HG02970 (cell line): ENCODE measurements at regions not wholly inside any gene's neighbourhood (a gene's known extent, or its start where the extent isn't known, plus 50 kb on each side); places are given as distances from the start of the nearest gene placed in this dataset.

Experiments
- ATAC-seq: cut with Tn5 transposase; IDR thresholded peaks from one replicate; pipeline ENCODE4 v1.9.1; 2021; ENCODE audit warnings: mild to moderate bottlenecking, moderate library complexity, moderate number of reproducible peaks; ENCODE audit not compliant: unreplicated experiment, low FRiP score

DNA sequence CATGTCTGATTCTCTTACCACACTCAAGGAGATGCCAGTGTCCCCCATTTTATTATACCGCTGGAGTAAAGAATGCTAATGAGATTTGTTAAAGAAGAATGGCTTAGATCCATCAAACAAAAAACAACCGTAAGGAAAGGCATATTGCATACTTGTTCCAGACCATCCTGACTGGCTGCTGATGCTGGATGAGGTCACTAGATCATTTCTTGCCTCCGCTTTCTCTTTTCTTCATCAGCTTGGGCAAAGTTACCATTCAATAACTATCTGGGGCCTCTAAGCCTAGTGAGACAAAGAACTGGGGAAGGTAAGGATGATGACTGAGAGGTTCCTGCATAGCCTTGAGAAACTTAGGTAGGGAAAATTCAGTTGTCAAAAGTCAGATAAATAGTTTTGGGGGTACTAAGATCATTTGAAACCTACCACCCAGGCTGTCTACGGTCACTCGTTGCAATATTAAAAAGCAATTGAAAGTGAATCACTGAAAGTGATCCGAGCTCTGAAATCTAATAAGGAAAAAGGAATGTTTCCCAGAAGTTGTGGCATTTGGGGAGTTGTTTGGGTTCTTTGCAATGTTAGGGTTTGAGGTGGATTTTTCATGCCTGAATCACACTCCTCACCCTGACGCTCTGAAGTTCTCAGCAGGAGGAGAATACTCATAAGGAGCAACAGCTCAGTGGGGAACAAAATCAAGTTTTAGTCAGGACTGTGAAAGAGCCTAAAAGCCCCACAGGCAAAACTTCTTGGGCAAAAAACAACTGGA is 176.8 kb downstream of the HHIPL2 start:
- no peak for ATAC-seq

DNA sequence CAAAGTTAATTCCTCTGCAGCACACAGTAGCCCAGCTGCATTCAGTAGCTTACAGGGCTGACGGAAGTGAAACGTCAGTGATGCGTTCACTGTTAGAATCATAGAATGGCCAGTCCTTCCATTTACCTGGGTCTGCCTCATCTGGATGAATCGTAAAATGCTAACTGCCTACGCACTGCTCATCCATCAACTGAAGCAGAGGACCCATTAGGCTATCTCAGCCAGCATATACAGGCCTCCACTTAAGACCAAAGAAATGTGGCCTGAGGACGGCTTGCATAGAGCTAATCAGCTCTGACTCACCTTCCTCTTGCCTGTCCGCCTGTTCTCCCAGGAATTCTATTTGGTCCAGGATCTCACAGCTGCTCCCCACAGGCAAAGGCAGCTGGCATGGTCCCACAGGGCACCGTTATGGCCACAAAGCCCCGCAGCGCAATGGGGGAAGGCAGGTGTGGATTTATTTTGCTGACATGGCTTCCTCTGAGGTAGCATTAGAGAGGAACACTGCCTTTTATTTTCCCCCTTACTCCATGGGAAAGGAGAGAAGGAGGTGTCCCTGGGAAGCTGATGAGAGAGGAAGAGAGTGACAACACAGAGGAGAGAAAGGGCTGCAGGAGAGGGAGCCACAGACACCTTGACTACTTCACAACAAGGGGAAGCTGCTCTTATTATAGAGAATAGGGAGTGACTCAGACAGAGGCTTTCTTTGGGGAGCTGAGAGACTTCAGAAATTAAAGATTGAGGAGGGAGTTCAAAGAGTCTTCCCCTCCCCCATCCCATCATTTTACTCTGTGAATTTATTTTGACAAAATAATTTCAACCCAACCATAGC is 177.6 kb downstream of the HHIPL2 start:
- ATAC-seq: no peak

DNA sequence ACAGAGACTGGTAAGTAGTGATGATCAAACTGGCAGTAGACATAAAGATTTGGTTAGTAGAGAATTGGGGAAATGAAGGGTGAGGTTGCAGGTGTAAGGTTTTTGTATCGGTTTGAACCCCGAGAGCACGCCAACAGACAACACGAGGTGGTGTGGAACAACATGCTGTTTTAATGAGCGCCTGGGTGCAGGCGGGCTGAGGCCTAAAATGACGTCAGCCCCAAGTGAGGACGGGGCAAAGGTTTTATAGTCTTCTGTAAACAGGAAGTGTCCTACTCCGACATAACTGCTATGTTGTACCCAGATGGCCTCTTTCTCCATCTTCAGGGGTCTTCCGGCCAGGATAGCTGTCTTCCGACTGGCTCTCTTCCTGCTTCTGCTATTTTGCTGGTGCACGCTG is 178.8 kb downstream of the HHIPL2 start:
- ATAC-seq: no peak

DNA sequence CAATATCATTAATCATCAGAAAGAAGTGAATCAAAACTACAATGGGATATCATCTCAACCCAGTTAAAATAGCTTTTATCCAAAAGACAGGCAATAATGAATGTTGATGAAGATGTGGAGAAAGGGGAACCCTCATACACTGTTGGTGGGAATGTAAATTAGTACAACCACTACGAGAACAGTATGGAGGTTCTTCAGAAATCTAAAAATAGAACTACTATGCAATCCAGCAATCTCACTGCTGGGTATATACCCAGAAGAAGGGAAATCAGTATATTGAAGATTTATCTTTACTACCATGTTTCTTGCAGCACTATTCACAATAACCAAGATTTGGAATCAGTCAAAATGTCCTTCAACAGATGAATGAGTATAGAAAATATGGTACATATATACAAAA is 189.8 kb downstream of the HHIPL2 start:
- ATAC-seq: no peak

DNA sequence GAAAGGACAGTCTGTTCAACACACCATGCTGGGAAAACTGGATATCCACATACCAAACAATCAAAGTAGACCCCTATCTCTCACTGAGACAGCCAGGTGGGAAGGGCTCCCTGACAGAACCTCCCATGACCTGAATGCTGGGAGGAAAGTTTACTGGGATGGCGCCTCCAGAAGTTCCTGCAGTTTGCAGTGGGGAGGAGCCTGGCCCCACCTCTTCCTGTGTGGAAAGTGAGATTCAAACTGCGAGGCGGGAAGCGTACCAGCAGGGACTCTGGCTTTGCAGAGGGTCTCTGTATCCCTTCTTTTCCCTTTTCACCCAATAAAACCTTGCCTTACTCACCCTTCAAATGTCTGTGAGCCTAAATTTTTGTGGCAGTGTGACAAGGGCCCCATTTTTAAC is 190.7 kb downstream of the HHIPL2 start:
- ATAC-seq: no peak

DNA sequence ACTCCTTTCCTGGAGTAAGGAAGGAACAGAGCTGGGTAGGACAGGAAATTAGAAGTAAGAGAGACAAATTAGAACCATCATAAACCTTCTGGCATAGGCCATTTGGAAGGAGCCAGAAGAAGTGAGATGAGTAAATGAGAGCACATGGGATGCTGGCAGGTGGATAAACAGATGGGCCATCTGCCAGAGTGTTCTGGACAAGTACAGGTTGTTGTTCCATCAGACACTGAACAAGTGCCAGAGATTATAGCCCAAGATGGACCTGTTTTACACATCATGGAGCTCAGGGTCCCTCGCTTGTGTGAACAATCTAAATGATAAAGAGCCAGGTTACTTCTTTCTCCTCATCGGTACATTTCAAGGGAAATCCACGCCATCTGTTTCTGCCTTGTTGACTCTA is 200.3 kb downstream of the HHIPL2 start:
- no peak for ATAC-seq

DNA sequence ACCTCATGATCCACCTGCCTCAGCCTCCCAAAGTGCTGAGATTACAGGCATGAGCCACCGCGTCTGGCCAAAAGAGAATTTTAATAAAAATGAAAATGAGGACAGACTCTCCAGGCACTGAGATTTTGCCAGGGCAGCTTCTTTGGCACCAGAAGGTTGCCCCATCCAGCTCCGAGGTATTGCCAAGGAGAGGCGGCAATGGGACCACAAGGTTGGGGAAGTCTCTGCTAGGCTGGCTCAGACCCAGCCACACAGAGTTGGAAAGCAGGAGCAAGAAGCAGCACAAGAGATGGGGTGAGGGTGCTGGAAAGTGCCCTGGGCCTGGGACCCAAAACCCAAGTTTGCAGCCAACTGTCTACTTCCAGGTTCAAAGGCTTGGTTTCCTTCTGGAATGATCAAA is 200.9 kb downstream of the HHIPL2 start:
- no peak for ATAC-seq

DNA sequence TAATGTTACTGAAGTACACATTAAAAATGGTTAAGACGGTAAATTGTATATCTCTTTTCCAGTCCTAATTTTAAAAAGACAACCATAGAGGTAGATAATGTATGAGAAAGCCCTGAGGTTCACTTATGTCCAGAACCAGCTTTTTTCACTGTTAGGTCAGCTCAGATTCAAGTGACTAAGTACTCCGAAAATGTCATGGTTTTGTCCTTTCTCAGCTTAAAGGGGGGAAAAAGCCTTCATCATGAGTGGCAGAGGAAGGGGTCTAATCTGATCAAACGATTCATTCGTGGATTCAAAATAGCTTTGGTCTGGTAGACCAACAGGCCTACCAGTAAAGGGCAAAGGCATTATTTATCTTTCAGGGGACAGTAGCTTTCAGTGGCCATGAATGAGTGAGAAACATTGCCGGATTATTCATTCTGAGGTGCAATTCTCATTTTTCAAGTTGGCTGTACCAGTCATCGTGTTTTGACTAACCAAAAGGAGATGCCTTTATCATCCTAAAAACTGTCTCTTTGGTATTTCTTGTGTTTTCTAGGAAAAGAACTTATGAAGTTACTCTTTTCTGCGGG is 208.4 kb downstream of the HHIPL2 start:
- no peak for ATAC-seq

DNA sequence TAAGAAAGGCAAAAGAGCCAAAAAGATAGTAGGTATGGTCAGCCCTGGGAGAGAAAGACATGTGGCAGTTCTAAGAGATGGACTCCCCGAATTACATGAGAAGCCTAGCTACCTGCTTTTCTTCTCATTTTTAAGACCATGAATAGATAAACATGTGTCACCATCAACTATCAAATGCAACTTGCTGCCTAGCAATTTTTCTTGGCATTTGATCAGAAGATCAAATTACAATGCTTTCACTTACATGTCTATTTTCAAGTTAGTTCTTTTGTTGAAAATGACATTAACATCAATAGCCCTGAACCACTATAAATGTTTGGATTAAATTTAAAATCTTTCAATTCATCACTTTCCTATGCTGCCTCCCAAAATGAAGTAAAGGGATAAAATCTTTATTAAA is 212.3 kb downstream of the HHIPL2 start:
- no peak for ATAC-seq

DNA sequence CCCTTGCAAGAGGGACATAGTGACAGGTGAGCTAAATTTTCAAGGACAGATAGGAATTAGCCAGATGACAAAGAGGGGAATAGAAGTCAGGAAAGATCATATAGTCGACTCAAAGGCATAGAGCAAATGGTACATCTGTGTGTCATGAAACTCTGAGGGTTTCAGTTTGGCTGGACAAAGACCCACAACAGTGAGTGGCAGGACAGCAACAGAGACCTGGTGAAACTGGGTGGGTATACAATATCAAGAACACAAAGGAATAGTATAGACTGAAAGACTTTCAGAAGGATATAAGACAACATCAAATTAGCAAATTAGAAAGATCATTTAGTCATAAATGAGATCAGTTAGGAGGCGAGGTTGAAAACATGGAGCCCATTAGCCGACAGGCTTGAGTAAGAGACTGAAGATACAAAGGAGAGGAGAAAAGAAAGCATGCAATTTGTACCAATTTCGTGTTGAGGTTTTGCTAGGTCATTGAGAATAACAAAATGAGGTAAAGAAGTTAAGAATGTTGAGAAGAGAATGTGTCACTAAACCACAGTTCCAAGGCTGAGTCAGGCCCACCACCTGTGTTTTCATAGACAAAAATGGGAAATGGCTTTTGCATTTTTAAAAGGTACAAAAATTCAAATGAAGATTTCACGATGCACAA is 213.8 kb downstream of the HHIPL2 start:
- no peak for ATAC-seq

DNA sequence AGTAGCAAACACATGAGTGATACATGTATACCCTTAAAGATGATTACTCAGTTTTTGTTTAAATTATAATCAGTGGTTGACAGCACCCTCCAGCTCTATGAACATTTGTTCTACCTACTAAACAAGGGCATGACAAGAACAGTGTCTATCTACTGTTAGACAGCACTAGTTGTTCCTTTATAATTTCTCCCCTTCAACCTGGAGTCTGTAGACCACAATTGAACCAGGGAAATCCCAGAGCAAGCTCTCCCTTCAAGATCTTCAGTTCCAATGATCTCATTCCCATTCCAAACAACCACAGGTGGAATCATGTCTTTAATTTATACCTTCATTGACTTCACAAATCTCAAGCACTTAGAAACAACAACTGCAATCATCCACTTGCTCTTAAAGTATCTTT is 216.1 kb downstream of the HHIPL2 start:
- ATAC-seq: no peak

DNA sequence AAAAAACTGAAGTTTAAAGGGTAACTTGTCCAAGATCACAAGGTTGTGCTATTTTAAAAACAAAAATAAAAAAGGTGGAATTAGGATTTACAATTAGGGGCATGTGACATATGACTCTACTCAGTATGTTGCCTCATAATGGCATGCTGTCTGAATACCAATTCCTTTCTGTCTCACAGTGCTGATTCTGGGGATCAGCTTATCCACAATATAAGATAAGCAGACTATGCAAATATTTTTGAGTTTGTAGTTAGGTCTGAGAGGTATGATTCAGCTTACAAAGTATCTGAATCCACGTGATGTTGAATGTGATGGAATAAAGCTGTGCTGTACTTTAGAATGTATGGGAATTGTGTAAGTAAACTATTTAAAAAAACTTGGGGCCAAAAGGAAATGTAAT is 216.6 kb downstream of the HHIPL2 start:
- ATAC-seq: no peak

DNA sequence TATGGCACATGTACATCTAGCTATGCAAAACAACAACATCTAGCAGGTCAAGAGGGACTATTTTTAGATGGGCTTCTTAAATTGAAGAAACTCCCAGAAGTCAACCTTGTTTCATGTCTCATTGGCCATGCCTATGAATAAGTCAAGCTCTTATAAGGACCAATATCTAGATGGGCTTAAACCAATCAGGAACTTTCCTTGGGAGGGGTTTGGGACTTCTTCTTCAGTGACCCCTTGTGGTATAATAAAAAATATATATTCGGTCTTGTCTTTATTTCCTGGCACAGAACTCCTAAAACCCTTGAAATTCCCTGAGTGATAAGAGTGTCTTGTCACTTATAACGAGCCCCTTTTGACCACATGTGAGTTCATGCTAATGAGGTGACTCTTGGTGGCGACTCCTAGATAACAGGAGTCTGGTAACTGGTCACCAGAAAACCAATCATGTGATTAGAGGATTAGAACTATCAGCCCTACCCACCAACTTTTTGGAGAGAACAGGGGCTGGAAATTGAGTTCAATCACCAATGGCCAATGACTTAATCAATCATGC is 218.3 kb downstream of the HHIPL2 start:
- ATAC-seq: no peak

DNA sequence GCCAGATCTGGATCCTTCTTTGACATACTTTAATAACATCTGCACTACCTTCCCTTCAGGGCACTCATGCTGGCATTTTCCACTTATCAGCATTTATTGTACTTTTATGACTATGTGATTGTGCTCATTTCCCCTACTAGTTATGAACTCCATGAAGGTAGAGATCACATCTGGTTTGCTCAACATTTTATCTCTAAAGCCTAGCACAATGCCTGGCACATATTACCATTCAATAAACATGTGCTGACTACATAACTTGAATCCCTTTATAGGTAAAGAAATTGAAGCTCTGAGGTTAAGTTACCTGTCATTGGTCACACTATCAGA is 221.2 kb downstream of the HHIPL2 start:
- no peak for ATAC-seq

DNA sequence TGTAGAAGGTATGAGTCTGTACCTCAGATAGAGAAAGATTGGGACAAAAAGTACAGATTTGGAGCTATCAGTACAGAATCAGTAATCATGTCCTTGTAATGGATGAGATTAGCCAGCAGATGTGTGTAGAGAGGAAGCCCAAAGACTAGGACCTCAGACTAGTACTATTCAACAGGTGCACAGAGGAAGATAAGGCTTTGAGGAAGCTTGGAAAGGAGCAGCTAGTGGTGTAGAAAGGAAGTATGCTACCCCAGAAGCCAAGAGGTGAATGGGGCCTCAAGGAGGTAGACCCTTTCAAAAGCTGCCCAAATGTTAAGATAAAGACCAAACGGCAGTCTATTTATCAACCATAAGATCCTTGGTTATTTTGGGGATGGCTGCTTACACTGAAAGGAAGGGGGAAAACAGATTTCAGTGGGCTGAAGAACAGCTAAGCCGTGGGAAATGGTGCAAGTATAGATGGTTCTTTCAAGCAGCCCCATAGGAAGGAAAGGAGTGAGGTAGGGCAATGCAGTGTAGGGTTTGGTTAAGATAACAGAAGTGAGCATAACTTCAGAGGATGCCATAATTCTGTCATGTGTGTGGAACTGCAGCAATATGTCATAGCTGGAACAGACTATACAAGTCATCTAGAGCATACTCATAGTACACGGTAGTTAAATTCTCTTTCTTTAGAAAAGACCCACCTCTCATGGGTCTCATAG is 221.7 kb downstream of the HHIPL2 start:
- ATAC-seq: no peak

DNA sequence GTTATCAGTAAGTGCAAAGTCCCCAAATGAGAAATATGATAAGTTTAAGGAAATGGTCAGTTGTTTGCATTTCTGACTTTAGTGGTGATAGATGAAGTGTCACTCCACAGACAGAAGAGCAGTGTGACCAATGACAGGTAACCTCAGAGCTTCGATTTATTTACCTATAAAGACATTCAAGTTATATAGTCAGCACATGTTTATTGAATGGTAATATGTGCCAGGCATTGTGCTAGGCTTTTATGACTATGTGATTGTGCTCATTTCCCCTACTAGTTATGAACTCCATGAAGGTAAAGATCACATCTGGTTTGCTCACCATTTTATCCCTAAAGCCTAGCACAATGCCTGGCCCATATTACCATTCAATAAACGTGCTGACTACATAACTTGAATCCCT is 222.4 kb downstream of the HHIPL2 start:
- ATAC-seq: no peak

DNA sequence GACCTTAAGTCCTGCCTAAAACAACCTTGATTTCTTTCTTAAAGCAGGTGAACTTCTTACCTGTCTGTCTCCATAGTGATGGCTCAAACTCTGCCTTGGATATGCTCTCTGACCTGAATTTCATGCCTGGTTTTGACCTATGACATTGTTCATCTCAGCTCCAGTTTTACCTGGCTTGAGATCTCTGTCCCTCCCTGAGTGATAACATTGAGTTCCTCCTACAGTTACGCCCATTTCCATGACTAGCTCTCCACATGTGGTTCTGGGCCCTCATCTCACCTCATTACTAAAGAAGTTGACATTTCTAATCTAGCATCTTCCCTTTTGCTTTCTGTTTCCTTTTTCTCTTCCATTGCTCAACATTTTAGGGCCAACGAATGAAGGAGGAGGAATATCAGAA is 233.1 kb downstream of the HHIPL2 start:
- ATAC-seq: no peak

DNA sequence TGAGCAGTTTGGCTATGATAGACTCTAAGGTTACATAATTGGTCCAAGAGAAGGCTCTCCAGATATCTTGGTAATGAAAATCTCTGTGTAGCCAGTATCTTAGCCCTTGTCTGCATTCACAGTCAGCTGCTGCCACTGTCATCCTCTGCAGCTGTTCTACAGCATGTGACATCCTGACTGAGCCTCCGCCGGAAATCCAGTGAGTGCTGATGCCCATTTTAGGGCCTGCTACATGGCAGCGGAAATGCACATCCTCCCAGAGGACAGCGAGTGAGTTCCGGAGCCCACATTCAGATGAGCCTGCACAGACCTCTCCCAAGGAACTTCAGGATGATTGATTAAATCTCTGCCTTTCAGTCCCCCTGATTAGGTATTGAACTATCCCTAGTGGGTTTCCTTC is 237.1 kb downstream of the HHIPL2 start:
- no peak for ATAC-seq

DNA sequence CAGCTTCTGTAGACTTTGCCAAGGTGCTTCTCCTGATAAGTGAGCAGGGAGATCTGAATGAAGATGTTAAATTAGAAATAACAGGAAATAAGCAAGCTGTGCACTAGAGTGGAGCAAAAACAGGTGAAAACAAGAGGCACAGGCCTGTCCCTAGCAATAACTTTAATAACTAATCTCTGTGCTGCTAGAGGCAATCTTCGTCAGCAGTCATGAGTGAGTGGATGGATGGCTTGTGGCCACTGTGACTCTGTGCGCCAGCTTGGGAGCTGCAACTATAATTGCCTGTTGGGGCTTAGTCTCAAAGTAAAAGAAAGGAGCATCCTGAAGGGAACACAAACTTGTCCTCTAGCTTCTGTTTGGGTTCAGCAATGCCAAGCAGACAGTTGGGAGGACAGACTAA is 240.3 kb downstream of the HHIPL2 start:
- no peak for ATAC-seq

DNA sequence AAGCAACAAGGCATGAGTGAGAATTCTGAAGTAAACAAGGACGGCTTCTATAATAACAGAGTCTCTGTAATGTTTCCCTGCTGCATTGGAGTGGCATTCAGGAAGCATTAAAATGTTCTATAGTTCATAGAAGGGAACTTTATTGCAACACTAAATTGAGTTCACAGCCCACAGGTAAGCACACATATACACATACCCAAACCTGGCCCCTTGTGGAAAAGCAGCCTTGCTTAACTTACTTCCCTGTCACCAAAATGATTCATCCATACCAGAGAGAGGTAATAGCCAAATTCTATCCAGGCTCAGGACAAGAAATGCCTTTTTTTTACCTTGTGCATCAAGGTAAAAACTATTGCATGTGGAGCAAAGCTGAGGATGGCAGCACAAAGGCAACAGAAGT is 241.4 kb downstream of the HHIPL2 start:
- ATAC-seq: no peak
